Heart left ventricle (tissue), 16 donors: ENCODE measurements at regions not wholly inside any gene's neighbourhood (a gene's known extent, or its start where the extent isn't known, plus 50 kb on each side); places are given as distances from the start of the nearest gene placed in this dataset.
A peak's percentile ranks its signal among the peaks of the same experiment; 100 is the strongest.

Source experiments
- ATAC-seq, 4 donors: fragments of 200-7000 bp; cut with Tn5 transposase; one replicate each; pipeline ENCODE4 v1.9.1; 2020 to 2022; ENCODE audit warnings: moderate library complexity in 4 of 4, mild to moderate bottlenecking in 3 of 4, moderate number of reproducible peaks in 1 of 4
- DNase-seq, 5 donors: peaks; one replicate each; pipeline ENCODE4 v3.0.0-alpha.2; 2020
- H3K27ac ChIP-seq, 12 donors: fragments of 200-600 bp; sonication (generic) in 4 of 12; one replicate each; pipeline versions ENCODE4 v1.5.0 to v1.8.0; 2016 to 2022; ENCODE audit warnings: mild to moderate bottlenecking in 2 of 12
- H3K27me3 ChIP-seq, 9 donors: fragments of 200-600 bp; sonication (generic) in 2 of 9; one replicate each; pipeline versions ENCODE4 v1.5.1 to v1.8.0; 2016 to 2022; ENCODE audit warnings: mild to moderate bottlenecking in 3 of 9
- H3K36me3 ChIP-seq, 9 donors: fragments of 200-600 bp; sonication (generic) in 2 of 9; one replicate each; pipeline versions ENCODE4 v1.5.0 to v1.8.0; 2018 to 2022; ENCODE audit warnings: mild to moderate bottlenecking in 2 of 9
- H3K4me1 ChIP-seq, 12 donors: fragments of 200-600 bp; sonication (generic) in 4 of 12; one replicate each; pipeline versions ENCODE4 v1.5.0 to v1.8.0; 2016 to 2022; ENCODE audit warnings: mild to moderate bottlenecking in 3 of 12
- H3K4me3 ChIP-seq, 12 donors: fragments of 200-600 bp; sonication (generic) in 4 of 12; one replicate each; pipeline versions ENCODE4 v1.5.0 to v1.8.0; 2017 to 2022; ENCODE audit warnings: mild to moderate bottlenecking in 9 of 12, moderate library complexity in 4 of 12
- H3K9me3 ChIP-seq, 12 donors: fragments of 200-600 bp; sonication (generic) in 4 of 12; one replicate each; pipeline versions ENCODE4 v1.5.0 to v1.8.0; 2016 to 2022; ENCODE audit warnings: mild to moderate bottlenecking in 1 of 12
- POLR2A ChIP-seq, 2 donors: fragments of 450-650 bp; IDR thresholded peaks; one replicate each; pipeline ENCODE4 v1.6.1; 2017; ENCODE audit warnings: antibody characterized with exemption in 2 of 2, mild to moderate bottlenecking in 2 of 2, moderate library complexity in 2 of 2
- WGBS, 4 donors: extraction: QIAGEN DNeasy Blood & Tissue Kit in 2 of 4; methylation state at CpG; one replicate each; pipeline versions ENCODE4 v1.1.5 to v1.1.7; 2013 to 2018; 5-methylcytosine and 5-hydroxymethylcytosine counted together
- intact Hi-C, 10 donors: fragments of 100-400 bp; cut with DNase I; formaldehyde crosslinking; loops; one replicate each; pipeline versions ENCODE4 v1.11.1 to v1.14.2; 2022
- TF ChIP-seq, protein P1 (sequence below), 12 donors: fragments of 200-600 bp; sonication (generic) in 4 of 12; IDR thresholded peaks; one replicate each; pipeline versions ENCODE4 v1.5.0 to v1.8.0; 2018 to 2022; ENCODE audit warnings: antibody characterized with exemption in 12 of 12, mild to moderate bottlenecking in 5 of 12
- donor health status: ischemic (EF 13 %, LVEDD 7.1; RV severe dilation, severe dysfunction).
- donor health status: healthy with polysubstance abuse.
- donor health status: DM: no; HTN: yes; CAD: no.
- donor health status: DM: no; HTN: no; CAD: no.
- donor health status: ischemic (EF 25% LVEDD 6.9; RV normal size, moderate dysfunction).
- donor health status: ischemic (EF 25% LVEDD 5.7; RV mildly dilated, moderate dysfunction).
- donor health status: healthy.
- donor health status: DM: yes; HTN: yes; CAD: no.
- donor health status: ischemic (EF 35%, LVEDD 5.7; RV mildly dilated, moderate dysfunction).
- donor health status: nonischemic (EF 11% LVEDD 7.7; RV severe dilation, severe dysfunction).
- donor health status: DM: yes; HTN: yes; CAD: no.
- donor health status: PGD.
- donor health status: ischemic (EF 29% LVEDD 5.4; RV normal size, mild dysfunction).
- donor health status: nonischemic (EF 23%, LVEDD 6.1; RV moderate dilation, normal function).

DNA sequence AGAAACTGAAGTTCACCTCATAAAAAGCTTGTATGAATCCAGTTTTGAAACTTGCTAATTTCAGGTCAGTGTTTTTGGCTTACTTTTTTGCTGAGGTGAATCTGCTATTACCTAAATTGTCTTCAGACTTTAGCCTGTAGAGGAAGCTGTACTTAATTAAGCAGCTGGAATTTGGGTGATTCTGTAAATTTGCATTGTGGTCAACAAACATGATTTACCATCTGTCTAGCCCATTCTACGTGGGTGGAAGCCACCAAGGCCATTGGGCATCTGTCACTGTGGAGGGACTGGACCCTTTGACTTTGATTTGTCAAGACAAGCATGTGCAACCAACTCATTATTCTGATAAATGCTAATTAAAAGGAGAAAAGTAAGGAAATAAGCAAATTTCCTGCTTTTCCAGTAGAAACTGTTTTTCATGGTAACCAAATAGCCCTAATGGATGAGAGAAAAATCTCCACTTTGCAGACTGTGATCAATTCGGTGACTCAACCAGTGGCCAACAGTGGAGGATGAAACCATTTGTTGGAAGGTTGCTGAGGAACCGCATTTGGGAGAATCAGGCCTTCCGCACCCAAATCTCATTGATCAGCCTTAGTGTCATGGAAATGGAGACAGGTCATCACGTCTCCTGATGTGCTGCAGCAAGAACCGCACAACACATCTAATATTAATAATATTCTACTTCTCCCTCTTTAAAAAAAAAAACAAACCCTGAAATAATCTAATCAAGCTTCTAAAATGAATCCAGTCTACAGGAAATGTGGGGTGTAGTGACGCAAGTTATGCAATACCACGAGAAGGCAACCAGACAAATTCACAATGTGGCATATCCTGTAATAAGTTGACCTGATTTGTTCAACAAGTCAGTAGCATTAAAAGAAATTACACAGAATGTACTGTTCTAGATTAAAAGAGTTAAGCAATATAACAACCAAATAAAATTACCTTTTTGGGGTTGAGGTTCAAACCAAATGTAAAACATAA is 54.3 kb downstream of the GARRE1 start:
- Histone ChIP-seq H3K27ac (peak overlapping the region in 6 of 12 donors; percentile 1 to 44 (median 30)), H3K4me3 (no peak overlapping the region), H3K27me3 (no peaks in the 10 kb centered on the region), H3K36me3 (peaks cover 0 to 23% (median 4%) of the 10 kb centered on the region in 9 donors), H3K9me3 (no peaks in the 10 kb centered on the region), H3K4me1 (peaks cover 4 to 64% (median 40%) of the 10 kb centered on the region in 12 donors)
- WGBS, 4 donors = 80 to 89% (median 87%) methylated on average over 8 of the region's 8 CpGs
- intact Hi-C loops = no loop called here
- no peak for DNase-seq
- peak in 1 of 4 donors; percentile 22 for ATAC-seq
- TF ChIP-seq, protein P1, sequence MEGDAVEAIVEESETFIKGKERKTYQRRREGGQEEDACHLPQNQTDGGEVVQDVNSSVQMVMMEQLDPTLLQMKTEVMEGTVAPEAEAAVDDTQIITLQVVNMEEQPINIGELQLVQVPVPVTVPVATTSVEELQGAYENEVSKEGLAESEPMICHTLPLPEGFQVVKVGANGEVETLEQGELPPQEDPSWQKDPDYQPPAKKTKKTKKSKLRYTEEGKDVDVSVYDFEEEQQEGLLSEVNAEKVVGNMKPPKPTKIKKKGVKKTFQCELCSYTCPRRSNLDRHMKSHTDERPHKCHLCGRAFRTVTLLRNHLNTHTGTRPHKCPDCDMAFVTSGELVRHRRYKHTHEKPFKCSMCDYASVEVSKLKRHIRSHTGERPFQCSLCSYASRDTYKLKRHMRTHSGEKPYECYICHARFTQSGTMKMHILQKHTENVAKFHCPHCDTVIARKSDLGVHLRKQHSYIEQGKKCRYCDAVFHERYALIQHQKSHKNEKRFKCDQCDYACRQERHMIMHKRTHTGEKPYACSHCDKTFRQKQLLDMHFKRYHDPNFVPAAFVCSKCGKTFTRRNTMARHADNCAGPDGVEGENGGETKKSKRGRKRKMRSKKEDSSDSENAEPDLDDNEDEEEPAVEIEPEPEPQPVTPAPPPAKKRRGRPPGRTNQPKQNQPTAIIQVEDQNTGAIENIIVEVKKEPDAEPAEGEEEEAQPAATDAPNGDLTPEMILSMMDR (IDR thresholded peaks at IDR 0.05) = no peak
- no peak for TF ChIP-seq POLR2A (IDR thresholded peaks at IDR 0.05)

DNA sequence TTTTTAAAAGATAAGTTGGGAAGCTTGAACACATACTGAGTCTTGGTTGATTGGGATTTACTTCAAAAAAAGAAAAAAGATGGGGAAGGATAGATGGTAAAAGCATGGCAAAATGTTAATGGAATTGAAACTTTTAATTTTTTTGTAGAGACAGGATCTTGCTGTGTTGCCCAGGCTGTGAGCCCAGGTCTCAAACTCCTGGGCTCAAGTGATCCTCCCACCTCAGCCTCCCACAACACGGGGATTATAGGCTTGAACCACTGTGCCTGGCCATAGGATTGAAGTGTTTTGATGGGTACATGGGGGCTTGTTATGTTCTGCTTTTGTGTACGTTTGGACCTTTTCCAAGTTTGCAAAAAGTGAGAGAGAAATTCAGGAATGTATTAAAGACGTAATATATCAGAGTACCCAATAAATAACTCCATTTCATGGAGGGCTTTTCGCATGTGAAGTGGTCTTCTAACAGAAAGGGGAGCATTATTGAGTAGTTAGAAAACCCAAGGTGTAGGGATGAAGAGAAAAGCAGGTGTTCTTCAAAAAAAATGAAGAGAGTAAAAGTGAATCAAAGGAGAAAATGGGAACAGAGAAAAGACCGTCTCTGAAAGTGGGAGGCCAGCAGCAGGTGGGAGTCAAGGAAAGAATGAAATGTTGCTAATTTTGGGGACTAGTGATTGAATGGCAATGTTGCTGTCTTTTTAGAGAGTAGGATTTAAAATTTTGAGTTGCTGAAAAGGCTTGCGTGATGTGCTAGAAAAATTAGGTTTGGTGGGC is 55.2 kb downstream of the GARRE1 start:
- 93 to 97% (median 95%) methylated on average over 6 of the region's 6 CpGs for WGBS, 4 donors
- intact Hi-C loops = loop anchor here in 1 of 10 donors (5.0 kb wide), 1 partner anchor 37 kb away; no protein-coding TSS in a partner anchor
- H3K36me3 ChIP-seq = peaks cover 0 to 16% (median 0%) of the 10 kb centered on the region in 9 donors
- H3K27ac ChIP-seq = peak overlapping the region in 5 of 12 donors; percentile 9 to 44 (median 24)
- H3K9me3 ChIP-seq = no peaks in the 10 kb centered on the region
- no peak for DNase-seq
- ATAC-seq = no peak
- no peaks in the 10 kb centered on the region for H3K27me3 ChIP-seq
- peaks cover 4 to 68% (median 41%) of the 10 kb centered on the region in 12 donors for H3K4me1 ChIP-seq
- H3K4me3 ChIP-seq = no peak overlapping the region
- TF ChIP-seq, protein P1 (IDR thresholded peaks at IDR 0.05) = no peak
- TF ChIP-seq POLR2A (IDR thresholded peaks at IDR 0.05) = no peak

DNA sequence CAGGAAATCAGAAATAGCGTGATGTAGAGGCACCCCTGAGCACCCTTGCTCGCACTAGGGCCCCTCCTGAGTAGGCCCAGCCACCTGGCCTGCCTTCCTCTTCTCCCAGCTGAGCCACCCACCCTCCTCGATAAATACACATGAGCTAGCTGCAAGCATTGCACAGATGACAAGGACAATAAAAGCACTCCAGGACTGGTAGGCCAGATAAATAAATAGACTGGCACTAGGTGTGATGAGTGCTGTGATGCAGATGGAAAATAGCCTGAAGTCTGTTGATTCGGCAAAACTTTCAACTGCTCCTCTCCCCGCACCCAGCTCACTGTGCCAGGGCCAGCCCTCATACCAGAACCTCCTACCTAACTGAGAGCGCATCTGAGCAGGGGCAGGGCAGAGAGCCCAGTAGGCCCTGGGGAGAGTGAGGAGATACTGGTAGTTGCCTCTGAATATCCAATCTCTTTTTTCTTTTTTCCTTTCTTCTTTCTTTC is 54.5 kb upstream of the GPI start:
- Histone ChIP-seq H3K9me3 (no peaks in the 10 kb centered on the region), H3K27me3 (no peaks in the 10 kb centered on the region), H3K36me3 (peaks cover 0 to 11% (median 0%) of the 10 kb centered on the region in 9 donors), H3K4me1 (peaks cover 0 to 64% (median 35%) of the 10 kb centered on the region in 12 donors), H3K27ac (peak overlapping the region in 2 of 12 donors; percentile 13 to 24), H3K4me3 (no peak overlapping the region)
- TF ChIP-seq, protein P1 (IDR thresholded peaks at IDR 0.05) = no peak
- TF ChIP-seq POLR2A (IDR thresholded peaks at IDR 0.05) = no peak
- intact Hi-C loops = loop anchor here in 1 of 10 donors (5.0 kb wide), 1 partner anchor 38 kb away; no protein-coding TSS in a partner anchor
- no peak for DNase-seq
- 70 to 80% (median 76%) methylated on average over 6 of the region's 6 CpGs for WGBS, 4 donors
- ATAC-seq = peak in 2 of 4 donors; percentile 43 to 48
